ENCODE measurements at regions not wholly inside any gene's neighbourhood (a gene's known extent, or its start where the extent isn't known, plus 50 kb on each side); places are given as distances from the start of the nearest gene placed in this dataset.

- Histone ChIP-seq H3K4me3 (ENCODE audit: low read length) (no peak overlapping the region), H3K27me3 (ENCODE audit: control insufficient read depth, insufficient read depth, low read length) (no peaks in the 10 kb centered on the region), H3K36me3 (ENCODE audit: control insufficient read depth, insufficient read depth, low read length) (no peaks in the 10 kb centered on the region), H3K9me3 (ENCODE audit: control insufficient read depth, insufficient read depth, low read length) (no peaks in the 10 kb centered on the region), H3K4me1 (ENCODE audit: control insufficient read depth, insufficient read depth, low read length) (no peaks in the 10 kb centered on the region), H3K27ac (ENCODE audit: low read length) (no peak overlapping the region)
- no peak for ATAC-seq
- H3K36me3 Mint-ChIP-seq = no peaks in the 10 kb centered on the region
- H3K4me3 Mint-ChIP-seq = no peak overlapping the region
- H3K27me3 Mint-ChIP-seq (ENCODE audit: low read depth in 2 of 2) = peaks cover 21 to 26% of the 10 kb centered on the region in 2 donors
- H3K27ac Mint-ChIP-seq = no peak overlapping the region
- intact Hi-C loops (cut with micrococcal nuclease) = no loop called here
- 91% methylated on average over 5 of the region's 5 CpGs for WGBS (ENCODE audit: insufficient coverage)
- TF ChIP-seq, protein P1, sequence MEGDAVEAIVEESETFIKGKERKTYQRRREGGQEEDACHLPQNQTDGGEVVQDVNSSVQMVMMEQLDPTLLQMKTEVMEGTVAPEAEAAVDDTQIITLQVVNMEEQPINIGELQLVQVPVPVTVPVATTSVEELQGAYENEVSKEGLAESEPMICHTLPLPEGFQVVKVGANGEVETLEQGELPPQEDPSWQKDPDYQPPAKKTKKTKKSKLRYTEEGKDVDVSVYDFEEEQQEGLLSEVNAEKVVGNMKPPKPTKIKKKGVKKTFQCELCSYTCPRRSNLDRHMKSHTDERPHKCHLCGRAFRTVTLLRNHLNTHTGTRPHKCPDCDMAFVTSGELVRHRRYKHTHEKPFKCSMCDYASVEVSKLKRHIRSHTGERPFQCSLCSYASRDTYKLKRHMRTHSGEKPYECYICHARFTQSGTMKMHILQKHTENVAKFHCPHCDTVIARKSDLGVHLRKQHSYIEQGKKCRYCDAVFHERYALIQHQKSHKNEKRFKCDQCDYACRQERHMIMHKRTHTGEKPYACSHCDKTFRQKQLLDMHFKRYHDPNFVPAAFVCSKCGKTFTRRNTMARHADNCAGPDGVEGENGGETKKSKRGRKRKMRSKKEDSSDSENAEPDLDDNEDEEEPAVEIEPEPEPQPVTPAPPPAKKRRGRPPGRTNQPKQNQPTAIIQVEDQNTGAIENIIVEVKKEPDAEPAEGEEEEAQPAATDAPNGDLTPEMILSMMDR (IDR thresholded peaks at IDR 0.05) = no peak
- no peak for DNase-seq
- no peaks in the 10 kb centered on the region for H3K4me1 Mint-ChIP-seq
- peaks cover 5 to 6% of the 10 kb centered on the region in 2 donors for H3K9me3 Mint-ChIP-seq
These were observed 200.8 kb downstream of the VRK1 start for GRCh38 chr14:96997996-96998395.

GRCh38 chr14:96999654-97000155 is 202.5 kb downstream of the VRK1 start:
- WGBS (ENCODE audit: insufficient coverage) = 13% methylated on average over 1 of the region's 1 CpG
- Mint-ChIP-seq H3K4me3 (no peak overlapping the region), H3K27ac (no peak overlapping the region), H3K27me3 (ENCODE audit: low read depth in 2 of 2) (peaks cover 8 to 9% of the 10 kb centered on the region in 2 donors), H3K4me1 (no peaks in the 10 kb centered on the region), H3K36me3 (no peaks in the 10 kb centered on the region), H3K9me3 (peaks cover 5 to 6% of the 10 kb centered on the region in 2 donors)
- no peak for ATAC-seq
- Histone ChIP-seq H3K27me3 (ENCODE audit: control insufficient read depth, insufficient read depth, low read length) (no peaks in the 10 kb centered on the region), H3K36me3 (ENCODE audit: control insufficient read depth, insufficient read depth, low read length) (no peaks in the 10 kb centered on the region), H3K4me3 (ENCODE audit: low read length) (no peak overlapping the region), H3K27ac (ENCODE audit: low read length) (no peak overlapping the region), H3K4me1 (ENCODE audit: control insufficient read depth, insufficient read depth, low read length) (no peaks in the 10 kb centered on the region), H3K9me3 (ENCODE audit: control insufficient read depth, insufficient read depth, low read length) (no peaks in the 10 kb centered on the region)
- TF ChIP-seq, protein P1 (IDR thresholded peaks at IDR 0.05) = no peak
- DNase-seq = no peak
- intact Hi-C loops (cut with micrococcal nuclease) = no loop called here

GRCh38 chr14:97002454-97002853 is 205.3 kb downstream of the VRK1 start:
- intact Hi-C loops (cut with micrococcal nuclease) = no loop called here
- WGBS (ENCODE audit: insufficient coverage) = 95% methylated on average over 7 of the region's 7 CpGs
- H3K36me3 ChIP-seq (ENCODE audit: control insufficient read depth, insufficient read depth, low read length) = no peaks in the 10 kb centered on the region
- DNase-seq = no peak
- TF ChIP-seq, protein P1 (IDR thresholded peaks at IDR 0.05) = no peak
- Mint-ChIP-seq H3K4me1 (no peaks in the 10 kb centered on the region), H3K9me3 (peaks cover 5 to 6% of the 10 kb centered on the region in 2 donors), H3K27me3 (ENCODE audit: low read depth in 2 of 2) (peaks cover 0 to 6% of the 10 kb centered on the region in 2 donors), H3K27ac (no peak overlapping the region), H3K4me3 (no peak overlapping the region), H3K36me3 (no peaks in the 10 kb centered on the region)
- ATAC-seq = no peak
- H3K4me1 ChIP-seq (ENCODE audit: control insufficient read depth, insufficient read depth, low read length) = no peaks in the 10 kb centered on the region
- H3K27me3 ChIP-seq (ENCODE audit: control insufficient read depth, insufficient read depth, low read length) = no peaks in the 10 kb centered on the region
- H3K9me3 ChIP-seq (ENCODE audit: control insufficient read depth, insufficient read depth, low read length) = no peaks in the 10 kb centered on the region
- no peak overlapping the region for H3K27ac ChIP-seq (ENCODE audit: low read length)
- H3K4me3 ChIP-seq (ENCODE audit: low read length) = no peak overlapping the region

GRCh38 chr14:97005934-97006333 is 208.8 kb downstream of the VRK1 start:
- H3K27me3 ChIP-seq (ENCODE audit: control insufficient read depth, insufficient read depth, low read length) = no peaks in the 10 kb centered on the region
- Mint-ChIP-seq H3K9me3 (peaks cover 5 to 6% of the 10 kb centered on the region in 2 donors), H3K27me3 (ENCODE audit: low read depth in 2 of 2) (peaks cover 12 to 20% of the 10 kb centered on the region in 2 donors), H3K27ac (no peak overlapping the region), H3K4me3 (no peak overlapping the region), H3K36me3 (no peaks in the 10 kb centered on the region), H3K4me1 (no peaks in the 10 kb centered on the region)
- DNase-seq (no peak), ATAC-seq (no peak)
- no peak overlapping the region for H3K27ac ChIP-seq (ENCODE audit: low read length)
- H3K4me3 ChIP-seq (ENCODE audit: low read length) = no peak overlapping the region
- intact Hi-C loops (cut with micrococcal nuclease) = no loop called here
- WGBS (ENCODE audit: insufficient coverage) = 86% methylated on average over 7 of the region's 7 CpGs
- no peaks in the 10 kb centered on the region for H3K9me3 ChIP-seq (ENCODE audit: control insufficient read depth, insufficient read depth, low read length)
- no peaks in the 10 kb centered on the region for H3K36me3 ChIP-seq (ENCODE audit: control insufficient read depth, insufficient read depth, low read length)
- no peaks in the 10 kb centered on the region for H3K4me1 ChIP-seq (ENCODE audit: control insufficient read depth, insufficient read depth, low read length)
- TF ChIP-seq, protein P1 (IDR thresholded peaks at IDR 0.05) = no peak
